Ovary (tissue), 7 donors: ENCODE measurements at regions not wholly inside any gene's neighbourhood (a gene's known extent, or its start where the extent isn't known, plus 50 kb on each side); places are given as distances from the start of the nearest gene placed in this dataset.
"Not testable (repeated sequence)": the region's sequence is repeated elsewhere in the genome, so short reads cannot be mapped to it uniquely, and the experiment has no call there.

Experiments
- DNase-seq, 5 donors: peaks; one replicate each; pipeline ENCODE4 v3.0.0-alpha.2; 2019 to 2020
- H3K27ac ChIP-seq, 2 donors: fragments of 200-600 bp; one replicate each; pipeline versions ENCODE4 v1.5.1 to v1.8.0; 2019 to 2022
- H3K27me3 ChIP-seq: fragments of 200-600 bp; one replicate; pipeline ENCODE4 v1.8.0; 2022
- H3K36me3 ChIP-seq: fragments of 200-600 bp; sonication (generic); one replicate; pipeline ENCODE4 v1.5.1; 2019
- H3K4me1 ChIP-seq: one replicate; pipeline ENCODE4 v1.8.1; 2013; ENCODE audit warnings: mild to moderate bottlenecking, moderate library complexity; ENCODE audit not compliant: insufficient read depth
- H3K4me3 ChIP-seq: fragments of 200-600 bp; sonication (generic); one replicate; pipeline ENCODE4 v1.5.1; 2017
- H3K9me3 ChIP-seq, 2 donors: fragments of 200-600 bp in 1 of 2; sonication (generic) in 1 of 2; one replicate each; pipeline versions ENCODE4 v1.5.1 to v1.8.1; 2013 to 2019; ENCODE audit warnings: mild to moderate bottlenecking in 1 of 2, moderate library complexity in 1 of 2
- CTCF ChIP-seq, 3 donors: fragments of 450-650 bp in 2 of 3; fragments of 200-600 bp in 1 of 3; IDR thresholded peaks; one replicate each; pipeline versions ENCODE4 v1.5.1 to v1.8.0; 2016 to 2022; ENCODE audit warnings: antibody characterized with exemption in 3 of 3, mild to moderate bottlenecking in 1 of 3
- EP300 ChIP-seq: sonication (generic); formaldehyde crosslinking; IDR thresholded peaks from one replicate; pipeline ENCODE4 v1.6.1; 2017; ENCODE audit warnings: antibody characterized with exemption
- POLR2A ChIP-seq: fragments of 450-650 bp; IDR thresholded peaks from one replicate; pipeline ENCODE4 v1.6.1; 2017; ENCODE audit warnings: antibody characterized with exemption, mild to moderate bottlenecking, moderate library complexity
- WGBS, 3 donors: extraction: QIAGEN DNeasy Blood & Tissue Kit in 1 of 3; methylation state at CpG; one replicate each; pipeline versions ENCODE4 v1.1.5 to v1.1.7; 2013 to 2017; 5-methylcytosine and 5-hydroxymethylcytosine counted together
- intact Hi-C, 4 donors: fragments of 100-400 bp; cut with DNase I; formaldehyde crosslinking; loops; one replicate each; pipeline versions ENCODE4 v1.11.0 to v1.15.1; 2022 to 2023
- donor health status: DM: no; HTN: no; CAD: no; lungs with moderate emphysema.
- donor health status: DM: no; HTN: no; CAD: no.
- donor health status: Bipolar disorder and iron deficiency.
- donor health status: DM: no; HTN: no; CAD: no.
- donor health status: DM: yes; HTN: yes; CAD: no.

- no peak for TF ChIP-seq EP300
- TF ChIP-seq CTCF (IDR thresholded peaks at IDR 0.05) = no peak
- no peak for TF ChIP-seq POLR2A
- Histone ChIP-seq H3K36me3 (no peaks in the 10 kb centered on the region), H3K27me3 (no peaks in the 10 kb centered on the region), H3K4me1 (no peaks in the 10 kb centered on the region), H3K4me3 (no peak overlapping the region), H3K27ac (no peak overlapping the region), H3K9me3 (no peaks in the 10 kb centered on the region)
- 83 to 86% (median 84%) methylated on average over 5 of the region's 5 CpGs for WGBS, 3 donors
- intact Hi-C loops = no loop called here
- DNase-seq = no peak
These were observed 476.0 kb downstream of the CSNK1G3 start for GRCh38 chr5:123987956-123988355.

GRCh38 chr5:123976379-123977033, 464.5 kb downstream of the CSNK1G3 start:
- no peak for DNase-seq
- Histone ChIP-seq H3K4me3 (no peak overlapping the region), H3K36me3 (no peaks in the 10 kb centered on the region), H3K4me1 (no peaks in the 10 kb centered on the region), H3K27me3 (no peaks in the 10 kb centered on the region), H3K27ac (no peak overlapping the region), H3K9me3 (no peaks in the 10 kb centered on the region)
- intact Hi-C loops = no loop called here
- no peak for TF ChIP-seq EP300
- TF ChIP-seq CTCF (IDR thresholded peaks at IDR 0.05) = no peak
- no peak for TF ChIP-seq POLR2A
- WGBS, 3 donors = 87 to 91% (median 89%) methylated on average over 4 of the region's 4 CpGs

- H3K4me1 ChIP-seq, DNase-seq, H3K9me3 ChIP-seq, H3K27ac ChIP-seq, H3K27me3 ChIP-seq, intact Hi-C loops, H3K36me3 ChIP-seq, H3K4me3 ChIP-seq: not testable (repeated sequence)
These were observed 463.5 kb downstream of the CSNK1G3 start for GRCh38 chr5:123975521-123975920.

- Histone ChIP-seq H3K4me1 (no peaks in the 10 kb centered on the region), H3K36me3 (no peaks in the 10 kb centered on the region), H3K27ac (no peak overlapping the region), H3K4me3 (no peak overlapping the region), H3K9me3 (no peaks in the 10 kb centered on the region), H3K27me3 (no peaks in the 10 kb centered on the region)
- TF ChIP-seq CTCF (IDR thresholded peaks at IDR 0.05) = no peak
- WGBS, 3 donors = 88 to 95% (median 92%) methylated on average over 1 of the region's 1 CpG
- no peak for DNase-seq
- intact Hi-C loops = no loop called here
These were observed 454.8 kb downstream of the CSNK1G3 start for GRCh38 chr5:123966781-123967180.

- no peaks in the 10 kb centered on the region for H3K27me3 ChIP-seq
- H3K36me3 ChIP-seq = no peaks in the 10 kb centered on the region
- DNase-seq = no peak
- intact Hi-C loops = no loop called here
- H3K4me1 ChIP-seq = no peaks in the 10 kb centered on the region
- WGBS, 3 donors = 38 to 74% (median 46%) methylated on average over 3 of the region's 3 CpGs
- no peak overlapping the region for H3K4me3 ChIP-seq
- H3K9me3 ChIP-seq = no peaks in the 10 kb centered on the region
- no peak overlapping the region for H3K27ac ChIP-seq
- no peak for TF ChIP-seq POLR2A
- TF ChIP-seq EP300 = no peak
- no peak for TF ChIP-seq CTCF (IDR thresholded peaks at IDR 0.05)
These were observed 453.6 kb downstream of the CSNK1G3 start for GRCh38 chr5:123965626-123966025.
